Trophoblast cell (in vitro differentiated cells and primary cell): ENCODE measurements at regions not wholly inside any gene's neighbourhood (a gene's known extent, or its start where the extent isn't known, plus 50 kb on each side); places are given as distances from the start of the nearest gene placed in this dataset.

Source experiments
- DNase-seq, 2 donors: peaks; one replicate each; pipeline ENCODE4 v3.0.0-alpha.2; 2016
- H2AFZ ChIP-seq: 2 replicates; pipeline ENCODE4 v1.6.1; 2013; ENCODE audit warnings: low read length, moderate library complexity, mild to moderate bottlenecking; ENCODE audit not compliant: insufficient read depth, poor library complexity
- H2AK5ac ChIP-seq: 2 replicates; pipeline ENCODE4 v1.6.1; 2013; ENCODE audit warnings: mild to moderate bottlenecking, low read length
- H2BK120ac ChIP-seq: 2 replicates; pipeline ENCODE4 v1.6.1; 2013; ENCODE audit warnings: low read length, mild to moderate bottlenecking, moderate library complexity; ENCODE audit not compliant: insufficient read depth, poor library complexity
- H2BK12ac ChIP-seq: 2 replicates; pipeline ENCODE4 v1.6.1; 2013; ENCODE audit warnings: mild to moderate bottlenecking, low read length, moderate library complexity
- H2BK5ac ChIP-seq: 2 replicates; pipeline ENCODE4 v1.6.1; 2013; ENCODE audit warnings: low read length, low read depth, moderate library complexity, mild to moderate bottlenecking; ENCODE audit not compliant: poor library complexity
- H3K14ac ChIP-seq: 2 replicates; pipeline ENCODE4 v1.6.1; 2013; ENCODE audit warnings: mild to moderate bottlenecking, low read length
- H3K18ac ChIP-seq: 2 replicates; pipeline ENCODE4 v1.6.1; 2013; ENCODE audit warnings: mild to moderate bottlenecking, low read length
- H3K23ac ChIP-seq: 2 replicates; pipeline ENCODE4 v1.6.1; 2013; ENCODE audit warnings: low read length
- H3K27ac ChIP-seq: 2 replicates; pipeline ENCODE4 v1.5.1; 2013; ENCODE audit warnings: low read depth, mild to moderate bottlenecking, inconsistent platforms, low read length, moderate library complexity
- H3K27me3 ChIP-seq: 2 replicates; pipeline ENCODE4 v1.6.1; 2013; ENCODE audit warnings: inconsistent platforms, mild to moderate bottlenecking, low read length, moderate library complexity; ENCODE audit not compliant: insufficient read depth
- H3K36me3 ChIP-seq, 2 experiments: 1 replicate in 1 of 2; 2 replicates in 1 of 2; pipeline ENCODE4 v1.6.1; 2013; ENCODE audit warnings: low read length in 2 of 2, mild to moderate bottlenecking in 2 of 2, moderate library complexity in 1 of 2; ENCODE audit not compliant: insufficient read depth in 2 of 2, control insufficient read depth in 1 of 2
- H3K4ac ChIP-seq: 2 replicates; pipeline ENCODE4 v1.6.1; 2013; ENCODE audit warnings: low read depth, mild to moderate bottlenecking, low read length, moderate library complexity
- H3K4me1 ChIP-seq, 2 experiments: 1 replicate in 1 of 2; 2 replicates in 1 of 2; pipeline ENCODE4 v1.6.1; 2013; ENCODE audit warnings: low read length in 2 of 2, mild to moderate bottlenecking in 2 of 2, moderate library complexity in 1 of 2; ENCODE audit not compliant: insufficient read depth in 2 of 2, control insufficient read depth in 1 of 2
- H3K4me2 ChIP-seq: 2 replicates; pipeline ENCODE4 v1.6.1; 2013; ENCODE audit warnings: inconsistent platforms, mild to moderate bottlenecking, low read length, moderate library complexity
- H3K4me3 ChIP-seq: 2 replicates; pipeline ENCODE4 v1.5.1; 2013; ENCODE audit warnings: mild to moderate bottlenecking, low read depth, low read length, inconsistent platforms
- H3K79me1 ChIP-seq: one replicate; pipeline ENCODE4 v1.6.1; 2013; ENCODE audit warnings: low read length
- H3K79me2 ChIP-seq: 2 replicates; pipeline ENCODE4 v1.6.1; 2013; ENCODE audit warnings: low read length, mild to moderate bottlenecking; ENCODE audit not compliant: control insufficient read depth, insufficient read depth, poor library complexity
- H3K9ac ChIP-seq: 2 replicates; pipeline ENCODE4 v1.6.1; 2013; ENCODE audit warnings: mild to moderate bottlenecking, low read length
- H3K9me3 ChIP-seq: 2 replicates; pipeline ENCODE4 v1.6.1; 2013; ENCODE audit warnings: low read depth, mild to moderate bottlenecking, control low read depth, inconsistent platforms, low read length; ENCODE audit not compliant: insufficient read depth
- H4K12ac ChIP-seq: 2 replicates; pipeline ENCODE4 v1.6.1; 2013; ENCODE audit warnings: low read depth, mild to moderate bottlenecking, low read length, moderate library complexity
- H4K8ac ChIP-seq: 2 replicates; pipeline ENCODE4 v1.6.1; 2013; ENCODE audit warnings: low read depth, mild to moderate bottlenecking, low read length, moderate library complexity
- H4K91ac ChIP-seq: one replicate; pipeline ENCODE4 v1.6.1; 2013; ENCODE audit warnings: low read depth, mild to moderate bottlenecking, low read length, moderate library complexity
- WGBS: extraction: QIAGEN DNeasy Blood & Tissue Kit; methylation state at CpG from one replicate; pipeline ENCODE4 v1.1.7; 2013; ENCODE audit warnings: missing lambda C conversion rate; ENCODE audit not compliant: insufficient read length, insufficient coverage; ENCODE audit errors: extremely low coverage; 5-methylcytosine and 5-hydroxymethylcytosine counted together

GRCh38 chr22:22753526-22754267 is 109.3 kb downstream of the GGTLC2 start:
- H3K79me2 ChIP-seq, result no peaks in the 10 kb centered on the region
- no peak overlapping the region for H3K23ac ChIP-seq
- no peak overlapping the region for H2BK5ac ChIP-seq
- no peaks in the 10 kb centered on the region for H3K27me3 ChIP-seq
- no peak overlapping the region for H3K14ac ChIP-seq
- H3K27ac ChIP-seq, result no peak overlapping the region
- DNase-seq, result peak; percentile 55 to 74
- WGBS, result no CpG with 5 or more reads among the region's 7 CpGs
- no peak overlapping the region for H4K8ac ChIP-seq
- no peaks in the 10 kb centered on the region for H3K36me3 ChIP-seq
- no peak overlapping the region for H3K18ac ChIP-seq
- no peak overlapping the region for H3K4me2 ChIP-seq
- no peak overlapping the region for H2AK5ac ChIP-seq
- H3K9me3 ChIP-seq, result peaks cover 2% of the 10 kb centered on the region
- H3K9ac ChIP-seq, result no peak overlapping the region
- no peak overlapping the region for H2BK120ac ChIP-seq
- H4K91ac ChIP-seq, result no peak overlapping the region
- no peaks in the 10 kb centered on the region for H3K79me1 ChIP-seq
- no peak overlapping the region for H3K4me3 ChIP-seq
- H3K4me1 ChIP-seq, result no peaks in the 10 kb centered on the region
- no peak overlapping the region for H2AFZ ChIP-seq
- no peak overlapping the region for H2BK12ac ChIP-seq
- no peak overlapping the region for H4K12ac ChIP-seq
- no peak overlapping the region for H3K4ac ChIP-seq

DNA sequence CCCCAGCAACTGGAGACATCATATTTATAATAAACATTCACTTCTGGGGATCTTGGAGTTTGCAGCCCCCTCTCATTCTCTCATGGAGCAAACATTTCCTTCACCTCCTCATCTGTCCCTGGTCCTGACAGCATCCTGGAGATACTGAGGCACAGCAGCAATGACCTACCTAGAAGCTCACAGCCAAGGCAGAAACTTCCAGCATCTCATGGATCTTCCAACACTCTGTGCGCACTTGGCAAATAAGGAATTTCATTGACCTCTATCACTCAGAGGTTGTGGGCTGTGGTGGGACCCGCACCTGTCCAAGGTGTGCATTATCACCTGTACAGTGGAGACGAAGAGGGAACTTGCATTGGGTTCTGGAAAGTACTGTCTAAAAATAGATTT is 109.8 kb downstream of the GGTLC2 start:
- H4K91ac ChIP-seq, result no peak overlapping the region
- H3K9ac ChIP-seq, result no peak overlapping the region
- no peak overlapping the region for H2BK5ac ChIP-seq
- no peaks in the 10 kb centered on the region for H3K4me1 ChIP-seq
- H3K79me2 ChIP-seq, result no peaks in the 10 kb centered on the region
- no peak overlapping the region for H3K23ac ChIP-seq
- H2AFZ ChIP-seq, result no peak overlapping the region
- no peak overlapping the region for H3K27ac ChIP-seq
- peaks cover 2% of the 10 kb centered on the region for H3K9me3 ChIP-seq
- no peak overlapping the region for H3K14ac ChIP-seq
- no peak overlapping the region for H3K4me2 ChIP-seq
- WGBS, result no CpG with 5 or more reads among the region's 3 CpGs
- no peaks in the 10 kb centered on the region for H3K36me3 ChIP-seq
- no peak for DNase-seq
- no peak overlapping the region for H2BK120ac ChIP-seq
- H3K18ac ChIP-seq, result no peak overlapping the region
- no peak overlapping the region for H2AK5ac ChIP-seq
- H2BK12ac ChIP-seq, result no peak overlapping the region
- no peak overlapping the region for H3K4me3 ChIP-seq
- H4K12ac ChIP-seq, result no peak overlapping the region
- no peaks in the 10 kb centered on the region for H3K27me3 ChIP-seq
- H3K4ac ChIP-seq, result no peak overlapping the region
- H4K8ac ChIP-seq, result no peak overlapping the region
- no peaks in the 10 kb centered on the region for H3K79me1 ChIP-seq

DNA sequence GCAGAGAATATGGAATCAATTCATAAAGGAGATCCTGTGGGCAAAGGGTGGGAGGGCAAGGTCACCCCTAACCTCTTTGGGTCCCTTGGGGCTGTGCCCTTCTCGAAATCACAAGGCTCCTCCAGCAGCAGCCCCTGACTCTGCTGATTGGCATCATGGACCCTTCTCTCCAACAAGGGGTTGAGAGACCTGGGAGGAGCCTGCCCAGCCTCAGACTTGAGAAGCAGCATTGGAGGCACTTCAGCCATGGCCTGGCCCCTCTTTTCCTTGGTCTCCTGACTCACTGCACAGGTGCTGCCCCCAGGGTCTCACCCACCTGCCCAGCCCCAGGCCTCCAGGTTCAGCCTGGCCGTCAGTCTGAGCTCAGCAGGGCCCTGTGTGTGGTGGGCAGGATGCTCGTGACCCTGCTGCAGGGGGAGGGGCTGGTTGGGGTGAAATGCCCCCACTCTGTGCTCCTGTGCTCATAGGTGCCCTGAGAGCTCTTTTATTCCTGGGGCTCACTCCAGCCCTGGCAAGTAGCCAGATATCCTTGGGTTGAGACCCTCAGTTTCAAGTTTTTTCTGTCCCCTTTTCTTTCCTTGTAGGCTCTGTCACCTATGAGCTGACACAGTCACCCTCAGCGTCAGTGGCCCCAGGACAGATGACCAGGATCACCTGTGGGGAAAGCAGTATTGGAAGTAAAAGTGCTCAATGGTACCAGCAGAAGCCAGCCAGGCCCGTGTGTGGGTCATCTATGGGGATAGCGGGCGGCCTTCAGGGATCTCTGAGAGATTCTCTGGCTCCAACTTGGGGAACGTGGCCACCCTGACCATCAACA is 110.8 kb downstream of the GGTLC2 start:
- H3K79me1 ChIP-seq, result no peaks in the 10 kb centered on the region
- H3K9me3 ChIP-seq, result peaks cover 2% of the 10 kb centered on the region
- no peak overlapping the region for H4K8ac ChIP-seq
- H3K9ac ChIP-seq, result no peak overlapping the region
- no CpG with 5 or more reads among the region's 8 CpGs for WGBS
- no peak overlapping the region for H4K12ac ChIP-seq
- no peak overlapping the region for H3K27ac ChIP-seq
- no peak overlapping the region for H4K91ac ChIP-seq
- H2AK5ac ChIP-seq, result no peak overlapping the region
- H2BK5ac ChIP-seq, result no peak overlapping the region
- DNase-seq, result no peak
- no peak overlapping the region for H3K23ac ChIP-seq
- no peak overlapping the region for H3K18ac ChIP-seq
- H3K4ac ChIP-seq, result no peak overlapping the region
- H3K4me1 ChIP-seq, result no peaks in the 10 kb centered on the region
- H3K79me2 ChIP-seq, result no peaks in the 10 kb centered on the region
- H3K36me3 ChIP-seq, result no peaks in the 10 kb centered on the region
- no peak overlapping the region for H3K4me3 ChIP-seq
- H2BK120ac ChIP-seq, result no peak overlapping the region
- H2BK12ac ChIP-seq, result no peak overlapping the region
- no peak overlapping the region for H3K4me2 ChIP-seq
- H3K27me3 ChIP-seq, result no peaks in the 10 kb centered on the region
- H2AFZ ChIP-seq, result no peak overlapping the region
- H3K14ac ChIP-seq, result no peak overlapping the region

GRCh38 chr22:22755778-22756100 is 111.3 kb downstream of the GGTLC2 start:
- Histone ChIP-seq H2AK5ac (no peak overlapping the region), H3K36me3 (no peaks in the 10 kb centered on the region), H4K91ac (no peak overlapping the region), H3K79me1 (no peaks in the 10 kb centered on the region), H4K8ac (no peak overlapping the region), H3K27ac (no peak overlapping the region), H2BK5ac (no peak overlapping the region), H3K23ac (no peak overlapping the region), H3K4ac (no peak overlapping the region), H3K18ac (no peak overlapping the region), H2AFZ (no peak overlapping the region), H3K4me3 (no peak overlapping the region), H2BK120ac (no peak overlapping the region), H2BK12ac (no peak overlapping the region), H3K14ac (no peak overlapping the region), H4K12ac (no peak overlapping the region), H3K9ac (no peak overlapping the region), H3K27me3 (no peaks in the 10 kb centered on the region), H3K9me3 (peaks cover 2% of the 10 kb centered on the region), H3K4me1 (no peaks in the 10 kb centered on the region), H3K79me2 (no peaks in the 10 kb centered on the region), H3K4me2 (no peak overlapping the region)
- no peak for DNase-seq
